Stimulated activated naive CD4-positive, alpha-beta T cell (primary cell): ENCODE measurements at regions not wholly inside any gene's neighbourhood (a gene's known extent, or its start where the extent isn't known, plus 50 kb on each side); places are given as distances from the start of the nearest gene placed in this dataset.

Experiments
- DNase-seq, 6 experiments: peaks; one replicate each; lab custom pipeline; 2025; lab: John Stamatoyannopoulos, UW

DNA sequence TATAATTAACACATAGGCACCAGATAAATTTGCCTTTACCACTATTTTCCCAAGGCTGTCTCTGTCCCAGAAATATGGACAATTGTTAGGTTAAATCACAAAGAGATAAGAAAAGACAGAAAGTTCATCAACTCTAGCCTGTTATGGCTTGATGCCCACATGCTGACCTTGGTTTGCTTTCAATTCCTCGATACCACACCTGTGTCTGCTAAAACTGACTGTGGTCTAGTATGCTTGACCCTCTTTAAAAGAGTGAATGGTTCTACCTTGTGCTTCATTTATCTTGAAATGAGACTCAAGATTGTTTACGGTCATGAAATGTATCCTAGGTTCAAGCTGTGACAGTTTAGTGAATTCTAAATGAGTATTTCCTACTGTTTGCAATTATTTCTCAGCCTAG, 909.0 kb upstream of the LRRTM1 start:
- DNase-seq: no peak

DNA sequence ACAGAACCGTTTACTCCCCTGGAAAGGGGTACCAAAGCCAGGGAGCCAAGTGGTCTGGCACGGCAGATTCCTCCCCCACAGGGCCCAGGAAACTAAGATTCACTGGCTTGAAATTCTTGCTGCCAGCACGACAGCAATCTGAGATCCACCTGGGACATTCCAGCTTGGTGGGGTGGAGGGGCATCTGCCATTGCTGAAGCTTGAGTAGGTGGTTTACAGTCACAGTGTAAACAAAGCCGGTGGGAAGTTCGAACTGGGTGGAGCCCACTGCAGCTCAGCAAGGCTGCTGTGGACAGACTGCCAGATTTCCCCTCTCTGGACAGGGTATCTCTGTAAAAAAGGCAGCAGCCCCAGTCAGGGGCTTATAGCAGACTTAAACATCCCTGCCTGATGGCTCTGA, 901.7 kb upstream of the LRRTM1 start:
- no peak for DNase-seq

DNA sequence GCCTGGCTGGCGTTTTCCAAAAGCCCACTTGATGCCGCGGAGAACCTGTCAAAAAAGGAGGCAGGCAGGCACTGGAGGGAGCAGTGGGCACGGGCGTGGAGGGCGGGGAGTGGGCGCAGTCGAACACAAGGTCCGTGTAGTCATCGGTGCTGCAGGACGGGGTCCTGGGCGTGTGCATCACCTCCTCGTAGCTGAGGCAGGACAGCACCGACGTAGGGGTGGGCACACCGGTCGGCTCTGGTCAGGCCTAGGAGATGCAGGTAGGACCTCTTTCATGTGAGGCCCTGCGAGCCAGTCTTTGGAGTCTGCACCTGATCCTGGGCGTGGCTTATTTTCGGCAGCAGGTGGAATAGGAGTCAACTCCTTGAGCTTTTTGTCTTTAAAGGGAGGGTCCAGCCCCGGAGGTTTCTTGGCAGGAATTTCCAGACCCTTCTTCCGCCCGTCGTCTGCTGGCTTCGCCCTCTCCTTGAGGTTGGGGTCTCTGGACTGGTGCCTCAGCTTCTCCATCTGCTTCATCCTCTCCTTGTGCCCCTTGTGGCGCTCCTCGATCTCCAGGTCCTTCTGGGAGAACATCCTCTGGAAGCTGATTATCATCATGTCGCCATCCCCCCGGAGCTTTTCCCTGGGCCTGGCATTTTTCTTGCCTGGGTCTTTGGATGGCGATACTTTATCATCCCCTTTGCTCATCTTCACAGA, 892.5 kb upstream of the LRRTM1 start:
- no peak for DNase-seq

DNA sequence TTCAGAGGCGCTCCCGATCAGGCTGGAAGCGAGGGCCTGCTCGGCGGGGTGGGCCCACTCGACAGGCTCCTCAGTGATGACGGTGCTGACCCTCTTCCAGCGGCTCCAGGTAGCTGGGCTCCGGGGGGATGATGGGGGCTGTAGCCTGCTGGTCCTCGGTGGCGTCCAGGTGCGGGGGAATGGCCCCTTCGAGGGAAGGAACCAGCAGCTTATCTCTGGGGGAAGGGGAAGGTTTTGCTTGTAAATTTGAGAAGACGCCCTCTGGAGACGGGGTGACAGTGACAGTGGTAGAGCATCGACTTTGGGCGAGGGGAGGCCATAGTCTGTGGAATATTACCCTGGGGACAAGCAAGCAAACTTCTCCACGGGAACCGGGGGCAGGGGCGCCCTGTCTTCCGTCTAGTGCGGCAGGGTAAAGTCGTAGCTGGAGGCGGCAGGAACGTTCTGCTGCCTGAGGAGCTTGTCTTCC, 891.9 kb upstream of the LRRTM1 start:
- DNase-seq: no peak

DNA sequence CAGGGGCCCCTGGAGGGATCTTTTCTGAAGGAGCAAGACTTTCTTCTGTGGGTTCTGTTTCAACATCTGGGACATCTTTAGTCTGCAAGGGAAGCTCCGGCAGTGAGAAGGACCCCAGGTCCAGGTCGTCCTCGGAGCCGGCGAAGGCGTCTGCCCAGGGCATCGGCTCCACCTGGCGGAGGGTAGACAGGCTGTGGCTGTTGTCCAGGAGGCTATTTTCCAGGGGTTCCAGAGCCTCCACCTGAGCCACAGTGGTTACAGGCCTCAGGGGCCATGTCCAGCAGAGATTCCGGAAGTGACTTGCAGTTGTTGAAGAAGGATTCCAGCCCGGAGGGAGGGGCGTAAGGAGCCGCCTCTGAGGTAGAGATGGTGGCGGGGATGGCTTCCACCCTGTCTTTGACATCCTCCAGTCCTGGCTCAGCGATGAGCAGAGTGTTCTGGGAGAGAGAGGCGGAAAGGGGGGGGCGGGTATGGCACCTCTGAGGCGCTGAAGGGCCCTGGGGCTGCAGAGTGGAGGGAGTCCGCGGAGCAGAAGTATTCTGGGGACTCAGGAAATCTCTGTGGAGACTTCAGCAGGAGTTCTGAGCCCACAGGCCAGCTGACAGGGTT, 891.3 kb upstream of the LRRTM1 start:
- DNase-seq: no peak

DNA sequence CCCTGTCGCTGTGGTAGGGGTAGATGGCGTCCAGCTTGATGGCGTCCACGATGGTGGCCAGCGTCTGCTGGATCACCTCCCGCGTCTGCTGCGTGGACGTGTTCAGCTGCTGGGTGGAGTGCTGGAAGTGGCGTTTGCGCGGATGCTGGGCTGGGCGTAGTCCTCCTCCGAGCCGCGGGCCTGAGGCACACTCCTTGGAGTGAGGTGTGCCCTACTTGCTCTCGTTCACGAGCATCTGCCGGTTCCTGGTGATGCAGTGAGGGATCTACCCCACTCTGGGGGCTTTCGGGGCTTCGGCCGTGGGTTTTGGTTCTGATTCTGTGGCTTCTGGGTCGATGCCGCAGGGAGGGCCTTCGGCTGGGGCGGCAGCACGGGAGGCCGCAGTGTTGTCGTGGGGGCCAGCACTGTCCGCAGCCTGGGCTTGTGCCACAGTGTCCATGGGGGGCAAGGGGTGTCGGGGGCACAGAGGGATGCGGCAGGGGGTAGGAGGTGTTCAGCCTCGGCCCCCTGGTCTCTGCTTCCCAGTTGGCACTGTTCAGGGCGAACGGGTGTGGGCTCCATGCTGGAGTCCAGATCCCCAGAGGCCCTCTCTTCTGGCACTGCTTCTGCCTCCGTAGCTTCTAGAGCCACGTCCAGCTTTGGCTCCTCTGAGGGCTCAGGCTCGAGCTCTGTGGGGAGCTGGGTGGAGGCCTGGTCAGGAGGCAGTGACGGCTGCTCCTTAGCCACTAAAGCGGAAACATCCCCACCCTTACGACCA, 890.6 kb upstream of the LRRTM1 start:
- DNase-seq: no peak

DNA sequence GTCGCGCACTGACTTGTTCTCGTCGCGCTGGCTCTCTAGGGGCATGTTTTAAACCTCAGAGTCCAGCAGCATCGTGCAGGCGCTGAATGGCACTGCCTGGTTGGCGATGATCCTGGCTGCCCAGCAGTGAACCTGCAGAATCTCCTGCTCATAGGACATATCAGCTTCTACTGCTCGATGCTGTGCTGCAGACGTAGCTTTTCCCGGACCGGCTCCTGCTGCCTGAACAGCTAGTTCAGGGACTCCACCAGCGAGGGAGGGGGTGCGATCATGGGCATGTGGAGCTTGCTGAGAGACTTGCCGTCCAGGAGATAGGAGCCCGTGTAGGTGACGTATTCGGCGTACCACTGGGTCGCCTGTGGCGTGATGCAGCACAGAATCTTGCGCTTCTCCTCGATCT, 890.0 kb upstream of the LRRTM1 start:
- no peak for DNase-seq

DNA sequence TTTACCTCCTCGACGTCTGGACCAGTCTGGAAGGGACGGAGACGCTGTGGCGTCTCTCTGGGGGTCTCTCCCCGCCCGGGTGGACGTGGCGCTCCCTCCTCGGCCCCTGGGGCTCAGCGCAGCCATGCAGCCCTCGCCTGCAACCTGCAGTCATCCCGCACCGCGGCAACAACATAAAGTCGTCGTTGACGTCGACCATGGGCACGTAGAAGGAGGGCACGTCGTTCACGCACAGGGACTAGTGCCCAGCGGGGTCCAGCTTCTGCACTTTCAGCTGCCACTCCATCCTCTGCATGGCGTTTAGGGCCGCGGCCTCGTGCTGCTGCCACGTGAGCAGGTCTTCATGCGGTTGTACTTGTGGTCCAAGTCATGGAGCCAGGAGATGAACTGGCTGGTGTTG, 889.6 kb upstream of the LRRTM1 start:
- no peak for DNase-seq

DNA sequence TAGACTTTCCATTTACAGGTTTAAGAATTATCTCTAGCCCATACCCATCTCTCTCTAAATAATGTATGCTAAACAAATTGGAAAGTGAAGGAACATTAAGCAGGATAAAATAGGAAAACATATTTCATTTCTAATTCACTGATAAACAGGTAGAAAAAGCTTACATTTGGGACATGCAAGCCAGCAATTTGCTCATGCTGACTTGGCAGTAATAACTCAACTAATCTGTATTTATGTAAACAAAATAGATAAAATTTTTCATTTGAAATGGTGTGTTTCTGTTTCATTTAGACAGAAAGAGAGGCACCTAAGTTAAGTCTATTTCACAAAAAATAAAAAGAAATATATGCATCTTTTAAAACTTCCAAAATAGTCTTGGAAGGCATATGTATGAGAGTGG, 877.3 kb upstream of the LRRTM1 start:
- DNase-seq: no peak

DNA sequence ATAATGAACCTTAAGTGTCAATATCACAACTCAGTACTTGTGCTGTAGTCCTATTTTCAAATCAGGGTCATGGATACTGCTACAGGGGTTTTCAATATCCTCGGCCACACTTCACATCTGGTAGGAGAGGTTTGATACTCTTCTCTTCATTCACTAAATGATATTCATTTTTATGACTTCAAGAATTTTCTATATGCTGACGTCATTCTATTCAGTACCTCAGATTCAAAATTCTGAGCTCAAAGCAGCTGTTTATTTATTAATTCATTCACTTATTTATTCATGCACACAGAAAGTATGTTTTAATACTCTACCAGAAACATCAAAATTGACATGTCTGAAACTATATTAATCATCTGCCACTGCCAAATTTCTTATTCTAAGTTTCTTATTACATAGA, 866.9 kb upstream of the LRRTM1 start:
- no peak for DNase-seq

DNA sequence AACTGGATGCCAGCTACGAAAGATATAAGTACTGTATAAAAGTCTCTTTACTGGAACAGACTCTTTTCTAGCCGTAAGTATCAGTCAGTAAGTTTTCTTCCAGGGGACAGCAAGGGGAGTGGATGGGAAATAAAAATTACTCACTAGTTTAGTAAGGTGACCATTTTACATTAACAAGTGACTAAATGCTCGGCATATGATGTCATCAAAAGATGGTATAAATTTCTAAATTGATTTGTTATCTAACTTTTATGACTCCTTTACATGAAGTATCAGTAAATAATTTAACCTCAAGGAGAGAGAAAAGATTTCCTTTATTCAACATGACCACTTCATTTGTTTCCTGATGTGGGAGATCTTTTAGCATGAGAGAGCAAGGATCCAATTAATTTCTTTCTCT, 859.0 kb upstream of the LRRTM1 start:
- DNase-seq: no peak

DNA sequence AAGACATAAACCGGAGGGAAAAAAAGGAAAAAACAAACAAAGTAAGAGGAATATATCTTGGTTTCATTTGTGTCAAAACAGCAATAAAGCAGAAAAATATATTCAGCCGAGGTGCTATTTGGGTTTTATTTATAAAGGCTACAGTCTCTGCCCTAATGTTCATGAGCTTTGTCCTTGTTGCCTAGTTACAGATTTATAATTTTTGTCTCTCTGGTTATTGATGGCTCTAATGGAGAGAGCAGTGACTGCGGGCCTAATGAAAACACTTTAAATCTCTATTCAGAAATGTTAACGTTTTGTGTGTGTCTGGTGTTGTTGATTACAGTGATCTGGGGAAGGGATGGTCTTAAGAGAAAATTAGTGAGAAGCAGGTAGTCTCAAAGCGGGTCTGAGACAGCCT, 854.0 kb upstream of the LRRTM1 start:
- no peak for DNase-seq

DNA sequence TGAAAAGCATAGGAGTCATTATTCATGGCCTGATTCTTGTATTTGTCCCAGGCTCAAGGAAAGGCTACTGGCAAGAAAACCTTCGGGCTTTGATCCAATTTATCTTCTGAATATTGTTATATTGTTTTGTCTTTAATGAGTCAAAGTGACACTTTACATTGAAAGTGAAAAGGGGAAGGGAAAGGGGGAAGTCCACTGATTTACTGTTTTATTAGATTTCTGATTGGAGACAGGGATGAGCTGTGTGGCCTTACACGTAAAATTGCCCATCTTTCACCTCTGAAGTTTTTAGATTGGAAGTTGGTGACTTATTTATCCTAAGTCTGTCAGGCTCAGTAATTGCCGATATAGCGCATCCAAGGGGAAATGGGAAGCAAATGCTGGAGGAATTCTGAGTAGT, 843.8 kb upstream of the LRRTM1 start:
- no peak for DNase-seq

DNA sequence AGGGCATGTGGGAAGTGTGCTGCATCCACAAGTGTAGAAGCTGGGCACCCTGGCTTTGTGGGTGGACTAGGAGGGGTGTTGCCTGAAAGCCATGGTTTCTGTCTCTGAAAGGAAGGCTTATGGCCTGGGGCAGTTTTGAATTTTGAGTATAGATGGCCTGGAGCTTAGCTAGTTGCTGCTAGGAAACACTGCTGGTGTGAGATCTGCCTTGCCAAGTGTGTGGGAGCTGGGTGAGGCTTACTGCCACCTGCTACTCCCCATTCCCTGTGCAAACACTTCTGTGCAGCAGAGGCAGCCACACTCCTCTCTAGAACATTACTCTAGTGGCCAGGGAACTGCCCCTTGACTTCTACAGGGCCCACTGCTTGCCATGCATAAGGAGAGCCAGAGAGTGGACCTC, 831.7 kb upstream of the LRRTM1 start:
- no peak for DNase-seq

DNA sequence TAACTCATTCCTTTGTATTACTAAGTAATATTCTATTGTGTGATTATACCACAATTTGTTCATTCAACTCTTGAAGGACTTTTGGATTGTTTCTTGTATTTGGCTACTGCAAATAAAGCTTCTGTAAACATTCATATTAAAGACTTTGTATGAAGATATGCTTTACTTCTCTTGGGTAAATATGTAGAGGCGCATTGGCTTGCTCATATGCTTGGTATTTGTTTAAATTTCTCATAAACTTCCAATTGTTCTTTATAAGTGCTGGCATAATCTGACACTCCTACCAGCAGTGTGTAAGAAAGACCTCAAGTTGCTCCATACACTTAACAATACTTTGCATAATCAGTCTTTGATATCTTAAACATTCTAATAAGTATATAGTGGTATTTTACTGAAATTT, 792.8 kb upstream of the LRRTM1 start:
- DNase-seq: no peak

DNA sequence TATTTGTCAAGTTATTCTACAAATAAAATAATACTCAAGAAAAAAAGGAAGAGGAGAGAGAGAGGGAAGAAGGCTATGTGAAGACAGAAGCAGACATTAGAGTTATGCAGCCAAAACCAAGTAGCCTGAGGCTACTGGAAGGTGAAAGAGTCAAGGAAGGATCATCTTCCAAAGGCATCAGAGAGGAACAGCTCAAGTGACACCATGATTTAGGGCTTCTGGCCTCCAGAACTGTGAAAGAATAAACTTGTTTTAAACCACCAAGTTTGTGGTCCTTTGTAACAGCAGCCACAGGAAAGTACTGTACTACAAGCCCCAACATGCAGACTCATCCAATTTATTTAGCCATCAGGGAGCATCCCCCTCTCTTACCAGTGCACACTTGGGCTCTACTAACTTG, 788.5 kb upstream of the LRRTM1 start:
- no peak for DNase-seq

DNA sequence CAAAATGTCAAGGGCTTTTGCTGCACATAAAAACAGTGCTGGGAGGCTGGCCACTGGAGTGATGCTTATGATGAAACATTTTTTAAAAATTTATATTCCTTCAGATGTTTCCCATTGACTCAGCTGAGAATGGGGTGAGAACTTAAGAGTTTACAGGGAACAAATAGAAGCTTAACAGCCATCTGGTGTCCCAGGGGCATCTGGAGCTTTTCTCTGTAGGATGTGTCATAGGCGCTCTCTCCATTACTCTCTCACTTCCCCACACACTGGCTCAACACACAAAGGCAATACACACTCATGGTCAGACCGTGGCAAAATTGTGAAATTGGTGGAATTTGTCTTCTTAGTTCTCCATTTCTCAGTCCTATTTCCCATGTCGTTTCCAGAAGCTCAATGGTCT, 783.1 kb upstream of the LRRTM1 start:
- no peak for DNase-seq

DNA sequence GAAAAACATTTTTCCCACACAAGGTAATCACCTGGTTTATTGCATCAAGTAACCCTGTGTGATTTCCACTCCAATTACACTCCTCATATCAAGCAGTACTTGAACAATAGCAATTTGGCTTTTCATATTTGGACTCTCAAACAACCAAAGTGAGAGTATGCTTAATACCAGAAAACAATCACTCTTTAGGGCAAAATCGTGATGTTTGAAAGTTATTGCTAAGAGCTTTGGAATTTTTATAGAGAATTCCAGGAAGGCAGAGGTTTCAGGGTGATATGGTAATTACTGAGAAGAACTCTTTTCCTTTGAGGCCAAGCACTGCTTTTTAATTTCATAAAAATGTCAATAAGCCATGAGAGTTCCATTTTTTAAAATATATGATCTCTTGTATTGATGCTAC, 779.5 kb upstream of the LRRTM1 start:
- DNase-seq: no peak

DNA sequence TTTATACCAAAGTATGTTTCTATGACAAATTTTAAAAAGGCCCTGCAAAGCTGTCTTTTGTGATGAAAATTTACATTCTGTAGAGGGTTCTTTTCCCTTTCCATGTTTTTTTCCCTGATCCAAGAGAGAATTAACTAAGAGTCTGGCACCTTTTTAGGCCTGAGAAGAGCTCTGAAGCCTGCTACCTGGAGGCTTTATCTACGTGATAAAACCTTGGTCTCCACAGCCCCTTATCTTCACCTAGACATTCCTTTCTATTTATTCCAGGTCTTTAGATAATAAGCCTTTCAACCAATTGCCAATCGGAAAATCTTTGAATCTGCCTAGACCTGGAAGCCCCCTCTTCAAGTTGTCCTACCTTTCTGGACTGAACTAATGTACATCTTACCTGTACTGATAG, 774.1 kb upstream of the LRRTM1 start:
- no peak for DNase-seq

DNA sequence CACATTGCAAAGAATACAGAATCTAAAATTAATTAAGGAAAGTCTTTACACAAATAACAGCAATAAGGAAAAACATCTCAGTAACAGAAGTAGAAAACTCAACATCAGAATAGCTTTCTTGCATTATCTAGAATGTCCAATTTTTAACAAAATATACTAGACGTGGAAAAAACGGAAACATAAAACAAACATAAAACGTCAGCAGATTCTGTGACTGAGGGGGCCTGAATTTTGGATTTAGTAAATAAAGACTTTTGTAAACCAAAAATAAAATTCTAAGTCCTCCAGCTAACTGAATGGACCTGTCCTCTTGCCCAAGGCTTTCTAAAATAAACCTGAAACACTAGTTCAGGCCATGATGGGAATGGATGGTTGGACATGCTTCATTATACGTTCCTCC, 773.5 kb upstream of the LRRTM1 start:
- no peak for DNase-seq

DNA sequence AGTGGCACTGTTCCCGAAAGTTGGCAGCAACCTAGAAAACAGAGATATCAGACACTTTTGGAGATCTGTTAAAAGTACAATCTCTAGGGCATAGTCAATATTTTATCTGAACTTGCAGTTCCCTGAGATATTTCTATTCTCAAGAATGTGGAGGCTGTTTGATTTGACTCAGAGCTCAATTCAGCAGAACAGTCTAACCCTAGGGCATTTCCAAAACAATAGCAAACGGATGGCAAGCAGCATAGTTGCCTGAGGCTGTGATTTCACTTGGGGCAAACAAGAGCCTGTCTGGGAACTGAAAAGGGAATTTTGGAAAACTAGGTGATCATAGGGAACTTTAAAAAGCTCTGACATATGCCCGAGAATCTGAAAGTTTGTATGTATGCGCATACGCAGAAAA, 772.8 kb upstream of the LRRTM1 start:
- DNase-seq: no peak

DNA sequence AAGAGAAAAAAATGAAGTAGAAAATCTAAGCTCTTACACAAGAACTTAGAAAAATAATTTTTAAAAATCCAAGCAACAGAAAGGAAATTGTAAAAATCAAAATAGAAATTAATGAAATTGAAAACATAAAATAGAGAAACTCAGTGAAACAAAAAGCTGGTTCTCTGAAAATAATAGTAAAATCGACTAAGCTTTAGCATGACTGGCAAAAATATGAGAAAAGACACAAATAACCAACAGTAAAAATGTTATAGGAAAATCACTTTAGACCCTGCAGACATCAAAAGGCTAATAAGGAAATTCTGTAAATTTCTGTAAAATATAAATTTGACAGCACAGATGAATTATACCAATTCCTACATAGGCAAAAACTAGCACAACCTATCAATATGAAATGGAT, 768.9 kb upstream of the LRRTM1 start:
- no peak for DNase-seq

DNA sequence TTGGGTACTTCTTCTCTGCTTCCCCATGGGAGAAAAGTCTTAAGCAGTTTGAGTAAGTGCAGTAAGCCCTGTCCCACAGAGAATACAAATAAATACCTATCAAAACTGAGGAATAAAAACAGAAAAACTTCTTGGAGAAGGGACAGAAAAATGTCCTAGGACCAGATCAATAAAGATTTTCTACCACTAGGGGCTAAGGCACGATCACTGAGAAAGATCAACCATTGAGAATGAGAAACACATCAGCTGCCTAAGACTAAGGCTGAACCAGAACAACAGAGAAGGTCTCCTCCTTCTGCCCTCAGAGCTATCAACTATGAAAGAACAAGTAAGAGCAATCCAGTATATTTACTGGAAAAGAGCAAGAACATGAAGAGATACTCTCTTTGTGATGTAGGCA, 763.6 kb upstream of the LRRTM1 start:
- DNase-seq: no peak

DNA sequence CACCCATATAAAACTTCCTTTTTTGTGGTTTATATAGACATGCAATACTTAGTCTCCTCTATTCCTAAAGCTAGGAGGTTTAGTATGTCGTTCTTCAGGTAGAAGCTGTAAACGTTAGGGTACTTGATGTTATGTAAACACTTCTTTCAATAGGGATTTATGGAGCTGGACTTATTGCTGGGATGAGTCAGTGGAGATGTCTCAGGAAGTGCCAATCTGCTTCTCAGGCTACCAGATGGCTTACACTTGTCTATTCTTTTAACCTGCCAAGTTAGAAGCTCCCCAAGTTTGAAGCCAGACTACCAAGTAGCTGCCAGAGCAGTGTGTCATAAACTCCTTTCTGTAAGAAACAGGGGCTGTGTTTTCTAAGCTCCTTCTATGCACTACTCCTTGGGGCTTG, 756.5 kb upstream of the LRRTM1 start:
- DNase-seq: no peak
